SK-N-SH treated with all-trans-retinoic acid at 6 μM for 48 hours (cell line): ENCODE measurements at regions not wholly inside any gene's neighbourhood (a gene's known extent, or its start where the extent isn't known, plus 50 kb on each side); places are given as distances from the start of the nearest gene placed in this dataset.

Source experiments
- ATAC-seq: fragments of 200-7000 bp; cut with Tn5 transposase; 3 replicates; pipeline ENCODE4 v1.9.1; 2020; ENCODE audit warnings: mild to moderate bottlenecking, moderate library complexity
- ARNTL ChIP-seq: fragments of 450-650 bp; formaldehyde crosslinking; IDR thresholded peaks from 2 replicates; pipeline ENCODE4 v1.5.0; 2020; ENCODE audit warnings: low read depth, mild to moderate bottlenecking, moderate library complexity, borderline replicate concordance
- BACH2 ChIP-seq: fragments of 250-450 bp; sonication (Bioruptor Pico); IDR thresholded peaks from 2 replicates; pipeline ENCODE4 v1.9.0; 2021; ENCODE audit warnings: mild to moderate bottlenecking, borderline replicate concordance
- CSDC2 ChIP-seq: fragments of 250-450 bp; sonication (Bioruptor Pico); IDR thresholded peaks from 2 replicates; pipeline ENCODE4 v1.5.0; 2020; ENCODE audit warnings: mild to moderate bottlenecking, moderate library complexity
- ESRRG ChIP-seq: fragments of 250-450 bp; sonication (Bioruptor Pico); IDR thresholded peaks from 2 replicates; pipeline ENCODE4 v1.6.1; 2021; ENCODE audit warnings: mild to moderate bottlenecking
- GLIS3 ChIP-seq: fragments of 250-450 bp; sonication (Bioruptor Pico); IDR thresholded peaks from 2 replicates; pipeline ENCODE4 v1.5.0; 2020; ENCODE audit warnings: mild to moderate bottlenecking, moderate library complexity
- ISL1 ChIP-seq: fragments of 250-450 bp; sonication (Bioruptor Pico); IDR thresholded peaks from 2 replicates; pipeline ENCODE4 v2.1.2; 2022; ENCODE audit warnings: mild to moderate bottlenecking, moderate library complexity
- PPARA ChIP-seq: fragments of 250-450 bp; sonication (Bioruptor Pico); IDR thresholded peaks from 2 replicates; pipeline ENCODE4 v1.5.0; 2020; ENCODE audit warnings: mild to moderate bottlenecking, borderline replicate concordance
- SNAI2 ChIP-seq: fragments of 250-450 bp; sonication (Bioruptor Pico); IDR thresholded peaks from 2 replicates; pipeline ENCODE4 v1.5.0; 2020; ENCODE audit warnings: mild to moderate bottlenecking, moderate library complexity
- TOX ChIP-seq: fragments of 250-450 bp; sonication (Bioruptor Pico); IDR thresholded peaks from 2 replicates; pipeline ENCODE4 v1.8.0; 2021; ENCODE audit warnings: mild to moderate bottlenecking, moderate library complexity, borderline replicate concordance
- ZC3H10 ChIP-seq: fragments of 250-450 bp; sonication (Bioruptor Pico); IDR thresholded peaks from 2 replicates; pipeline ENCODE4 v1.5.1; 2021; ENCODE audit warnings: mild to moderate bottlenecking, moderate library complexity
- ZFP30 ChIP-seq: fragments of 450-650 bp; formaldehyde crosslinking; IDR thresholded peaks from 2 replicates; pipeline ENCODE4 v1.5.0; 2022; ENCODE audit warnings: mild to moderate bottlenecking, moderate library complexity
- ZNF565 ChIP-seq: fragments of 450-650 bp; formaldehyde crosslinking; conservative IDR thresholded peaks from 2 replicates; pipeline ENCODE4 v1.5.0; 2020; ENCODE audit warnings: low read depth, mild to moderate bottlenecking, moderate library complexity
- ZNF70 ChIP-seq: fragments of 450-650 bp; formaldehyde crosslinking; IDR thresholded peaks from 2 replicates; pipeline ENCODE4 v1.5.0; 2020; ENCODE audit warnings: mild to moderate bottlenecking, moderate library complexity
- ZNF8 ChIP-seq: fragments of 450-650 bp; formaldehyde crosslinking; IDR thresholded peaks from 2 replicates; pipeline ENCODE4 v1.5.0; 2020; ENCODE audit warnings: mild to moderate bottlenecking, moderate library complexity
- TF ChIP-seq, protein P1 (sequence below): fragments of 250-450 bp; sonication (Bioruptor Pico); IDR thresholded peaks from 2 replicates; pipeline ENCODE4 v1.5.1; 2020; ENCODE audit warnings: low read depth, mild to moderate bottlenecking, moderate library complexity
- TF ChIP-seq, protein P2 (sequence below): fragments of 250-450 bp; sonication (Bioruptor Pico); IDR thresholded peaks from 2 replicates; pipeline ENCODE4 v1.5.0; 2020; ENCODE audit warnings: mild to moderate bottlenecking, moderate library complexity
- TF ChIP-seq, protein P3 (sequence below): fragments of 250-450 bp; sonication (Bioruptor Pico); IDR thresholded peaks from 2 replicates; pipeline ENCODE4 v1.5.1; 2021; ENCODE audit warnings: mild to moderate bottlenecking, moderate library complexity
- TF ChIP-seq, protein P4 (sequence below): fragments of 250-450 bp; sonication (Bioruptor Pico); IDR thresholded peaks from 2 replicates; pipeline ENCODE4 v1.8.0; 2021; ENCODE audit warnings: low read depth, mild to moderate bottlenecking, moderate library complexity, borderline replicate concordance
- TF ChIP-seq, protein P5 (sequence below): fragments of 250-450 bp; sonication (Bioruptor Pico); IDR thresholded peaks from 2 replicates; pipeline ENCODE4 v1.8.0; 2020; ENCODE audit warnings: mild to moderate bottlenecking, moderate library complexity, borderline replicate concordance

DNA sequence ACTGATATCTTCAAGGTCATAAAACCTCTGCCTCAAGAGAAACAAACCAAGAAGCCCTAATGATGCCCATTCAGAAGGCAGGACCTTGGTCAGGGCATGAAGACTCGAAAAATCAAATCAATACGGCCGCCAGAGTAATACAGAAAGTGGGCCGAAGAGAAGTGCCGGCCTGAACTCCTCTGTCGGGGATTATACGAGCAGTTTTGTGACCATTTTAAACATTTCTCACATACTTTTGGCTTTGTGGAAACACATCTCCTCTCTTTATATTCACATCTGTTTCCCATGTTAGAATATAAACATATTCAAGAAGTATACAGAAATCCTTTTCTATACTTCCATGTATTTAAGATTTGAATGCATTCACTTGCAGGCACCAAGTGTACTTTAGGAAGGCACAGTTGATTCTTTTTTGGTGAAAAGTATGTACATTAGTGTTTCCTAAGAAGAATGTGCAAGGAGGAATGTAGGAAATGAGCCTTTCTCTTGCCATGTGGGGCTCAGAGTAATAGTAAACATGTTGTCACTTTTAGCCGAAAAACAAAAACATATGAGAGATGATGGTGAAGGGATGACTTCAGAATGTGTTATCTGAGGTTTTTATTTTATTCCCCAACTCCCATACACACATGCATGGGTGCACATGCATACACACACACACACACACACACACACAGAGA is 707.9 kb upstream of the ID2 start:
- TF ChIP-seq, protein P1, sequence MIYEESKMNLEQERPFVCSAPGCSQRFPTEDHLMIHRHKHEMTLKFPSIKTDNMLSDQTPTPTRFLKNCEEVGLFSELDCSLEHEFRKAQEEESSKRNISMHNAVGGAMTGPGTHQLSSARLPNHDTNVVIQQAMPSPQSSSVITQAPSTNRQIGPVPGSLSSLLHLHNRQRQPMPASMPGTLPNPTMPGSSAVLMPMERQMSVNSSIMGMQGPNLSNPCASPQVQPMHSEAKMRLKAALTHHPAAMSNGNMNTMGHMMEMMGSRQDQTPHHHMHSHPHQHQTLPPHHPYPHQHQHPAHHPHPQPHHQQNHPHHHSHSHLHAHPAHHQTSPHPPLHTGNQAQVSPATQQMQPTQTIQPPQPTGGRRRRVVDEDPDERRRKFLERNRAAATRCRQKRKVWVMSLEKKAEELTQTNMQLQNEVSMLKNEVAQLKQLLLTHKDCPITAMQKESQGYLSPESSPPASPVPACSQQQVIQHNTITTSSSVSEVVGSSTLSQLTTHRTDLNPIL (CRISPR knock-in tag) = no peak
- no peak for TF ChIP-seq ZNF8 (CRISPR knock-in tag)
- TF ChIP-seq ZFP30 (CRISPR knock-in tag) = no peak
- no peak for TF ChIP-seq CSDC2
- TF ChIP-seq GLIS3 (CRISPR knock-in tag) = no peak
- no peak for TF ChIP-seq BACH2 (CRISPR knock-in tag)
- TF ChIP-seq ZNF70 (CRISPR knock-in tag) = no peak
- no peak for TF ChIP-seq ZNF565 (CRISPR knock-in tag)
- TF ChIP-seq, protein P2, sequence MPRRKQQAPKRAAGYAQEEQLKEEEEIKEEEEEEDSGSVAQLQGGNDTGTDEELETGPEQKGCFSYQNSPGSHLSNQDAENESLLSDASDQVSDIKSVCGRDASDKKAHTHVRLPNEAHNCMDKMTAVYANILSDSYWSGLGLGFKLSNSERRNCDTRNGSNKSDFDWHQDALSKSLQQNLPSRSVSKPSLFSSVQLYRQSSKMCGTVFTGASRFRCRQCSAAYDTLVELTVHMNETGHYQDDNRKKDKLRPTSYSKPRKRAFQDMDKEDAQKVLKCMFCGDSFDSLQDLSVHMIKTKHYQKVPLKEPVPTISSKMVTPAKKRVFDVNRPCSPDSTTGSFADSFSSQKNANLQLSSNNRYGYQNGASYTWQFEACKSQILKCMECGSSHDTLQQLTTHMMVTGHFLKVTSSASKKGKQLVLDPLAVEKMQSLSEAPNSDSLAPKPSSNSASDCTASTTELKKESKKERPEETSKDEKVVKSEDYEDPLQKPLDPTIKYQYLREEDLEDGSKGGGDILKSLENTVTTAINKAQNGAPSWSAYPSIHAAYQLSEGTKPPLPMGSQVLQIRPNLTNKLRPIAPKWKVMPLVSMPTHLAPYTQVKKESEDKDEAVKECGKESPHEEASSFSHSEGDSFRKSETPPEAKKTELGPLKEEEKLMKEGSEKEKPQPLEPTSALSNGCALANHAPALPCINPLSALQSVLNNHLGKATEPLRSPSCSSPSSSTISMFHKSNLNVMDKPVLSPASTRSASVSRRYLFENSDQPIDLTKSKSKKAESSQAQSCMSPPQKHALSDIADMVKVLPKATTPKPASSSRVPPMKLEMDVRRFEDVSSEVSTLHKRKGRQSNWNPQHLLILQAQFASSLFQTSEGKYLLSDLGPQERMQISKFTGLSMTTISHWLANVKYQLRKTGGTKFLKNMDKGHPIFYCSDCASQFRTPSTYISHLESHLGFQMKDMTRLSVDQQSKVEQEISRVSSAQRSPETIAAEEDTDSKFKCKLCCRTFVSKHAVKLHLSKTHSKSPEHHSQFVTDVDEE (CRISPR knock-in tag) = no peak
- no peak for TF ChIP-seq ISL1 (CRISPR knock-in tag)
- no peak for TF ChIP-seq SNAI2 (CRISPR knock-in tag)
- TF ChIP-seq ARNTL (CRISPR knock-in tag) = no peak
- no peak for TF ChIP-seq PPARA (CRISPR knock-in tag)
- TF ChIP-seq ZC3H10 (CRISPR knock-in tag) = no peak
- no peak for TF ChIP-seq TOX
- TF ChIP-seq, protein P3, sequence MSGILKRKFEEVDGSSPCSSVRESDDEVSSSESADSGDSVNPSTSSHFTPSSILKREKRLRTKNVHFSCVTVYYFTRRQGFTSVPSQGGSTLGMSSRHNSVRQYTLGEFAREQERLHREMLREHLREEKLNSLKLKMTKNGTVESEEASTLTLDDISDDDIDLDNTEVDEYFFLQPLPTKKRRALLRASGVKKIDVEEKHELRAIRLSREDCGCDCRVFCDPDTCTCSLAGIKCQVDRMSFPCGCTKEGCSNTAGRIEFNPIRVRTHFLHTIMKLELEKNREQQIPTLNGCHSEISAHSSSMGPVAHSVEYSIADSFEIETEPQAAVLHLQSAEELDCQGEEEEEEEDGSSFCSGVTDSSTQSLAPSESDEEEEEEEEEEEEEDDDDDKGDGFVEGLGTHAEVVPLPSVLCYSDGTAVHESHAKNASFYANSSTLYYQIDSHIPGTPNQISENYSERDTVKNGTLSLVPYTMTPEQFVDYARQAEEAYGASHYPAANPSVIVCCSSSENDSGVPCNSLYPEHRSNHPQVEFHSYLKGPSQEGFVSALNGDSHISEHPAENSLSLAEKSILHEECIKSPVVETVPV = no peak
- TF ChIP-seq, protein P4, sequence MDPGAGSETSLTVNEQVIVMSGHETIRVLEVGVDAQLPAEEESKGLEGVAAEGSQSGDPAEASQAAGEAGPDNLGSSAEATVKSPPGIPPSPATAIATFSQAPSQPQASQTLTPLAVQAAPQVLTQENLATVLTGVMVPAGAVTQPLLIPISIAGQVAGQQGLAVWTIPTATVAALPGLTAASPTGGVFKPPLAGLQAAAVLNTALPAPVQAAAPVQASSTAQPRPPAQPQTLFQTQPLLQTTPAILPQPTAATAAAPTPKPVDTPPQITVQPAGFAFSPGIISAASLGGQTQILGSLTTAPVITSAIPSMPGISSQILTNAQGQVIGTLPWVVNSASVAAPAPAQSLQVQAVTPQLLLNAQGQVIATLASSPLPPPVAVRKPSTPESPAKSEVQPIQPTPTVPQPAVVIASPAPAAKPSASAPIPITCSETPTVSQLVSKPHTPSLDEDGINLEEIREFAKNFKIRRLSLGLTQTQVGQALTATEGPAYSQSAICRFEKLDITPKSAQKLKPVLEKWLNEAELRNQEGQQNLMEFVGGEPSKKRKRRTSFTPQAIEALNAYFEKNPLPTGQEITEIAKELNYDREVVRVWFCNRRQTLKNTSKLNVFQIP (CRISPR knock-in tag) = no peak
- no peak for TF ChIP-seq ESRRG (CRISPR knock-in tag)
- no peak for ATAC-seq

DNA sequence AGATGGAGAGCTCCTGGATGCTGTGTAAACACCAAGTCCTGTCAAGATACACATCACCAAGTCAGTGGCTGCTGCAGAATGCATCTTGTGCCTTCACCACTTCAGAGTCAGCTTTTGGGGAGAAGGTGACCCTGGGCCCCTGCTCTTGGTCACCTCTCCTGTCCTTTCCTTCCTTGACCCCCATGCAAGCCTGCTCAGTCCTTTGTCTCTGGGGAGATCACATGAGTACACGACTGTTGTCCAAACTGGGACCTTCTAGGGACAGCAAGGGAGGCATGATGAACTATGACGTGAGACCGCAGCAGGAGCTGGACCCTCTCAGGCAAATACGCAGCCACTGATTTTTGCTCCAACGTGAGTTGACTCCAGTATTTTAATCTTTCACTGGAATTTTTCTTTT is 706.9 kb upstream of the ID2 start:
- ATAC-seq = no peak
- no peak for TF ChIP-seq SNAI2 (CRISPR knock-in tag)

DNA sequence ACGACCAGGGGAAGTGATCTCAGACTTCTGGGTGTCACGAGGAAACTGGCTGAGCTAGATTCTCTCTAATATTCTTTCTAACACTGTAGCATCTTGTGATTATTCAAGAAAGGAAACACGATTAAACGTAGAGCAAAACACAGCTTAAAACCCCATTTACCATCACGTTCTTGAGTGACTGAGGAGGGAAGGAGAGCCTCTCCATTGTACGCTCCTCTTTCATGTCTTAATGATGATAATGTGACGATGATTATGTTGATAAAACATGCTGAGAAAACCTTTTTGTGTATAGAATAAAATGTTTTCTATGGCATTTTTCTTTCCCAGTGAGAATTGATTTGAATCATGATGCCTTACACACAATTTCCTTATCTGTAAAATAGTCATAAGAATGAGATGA is 705.6 kb upstream of the ID2 start:
- TF ChIP-seq, protein P2 (CRISPR knock-in tag) = no peak
- TF ChIP-seq, protein P5, sequence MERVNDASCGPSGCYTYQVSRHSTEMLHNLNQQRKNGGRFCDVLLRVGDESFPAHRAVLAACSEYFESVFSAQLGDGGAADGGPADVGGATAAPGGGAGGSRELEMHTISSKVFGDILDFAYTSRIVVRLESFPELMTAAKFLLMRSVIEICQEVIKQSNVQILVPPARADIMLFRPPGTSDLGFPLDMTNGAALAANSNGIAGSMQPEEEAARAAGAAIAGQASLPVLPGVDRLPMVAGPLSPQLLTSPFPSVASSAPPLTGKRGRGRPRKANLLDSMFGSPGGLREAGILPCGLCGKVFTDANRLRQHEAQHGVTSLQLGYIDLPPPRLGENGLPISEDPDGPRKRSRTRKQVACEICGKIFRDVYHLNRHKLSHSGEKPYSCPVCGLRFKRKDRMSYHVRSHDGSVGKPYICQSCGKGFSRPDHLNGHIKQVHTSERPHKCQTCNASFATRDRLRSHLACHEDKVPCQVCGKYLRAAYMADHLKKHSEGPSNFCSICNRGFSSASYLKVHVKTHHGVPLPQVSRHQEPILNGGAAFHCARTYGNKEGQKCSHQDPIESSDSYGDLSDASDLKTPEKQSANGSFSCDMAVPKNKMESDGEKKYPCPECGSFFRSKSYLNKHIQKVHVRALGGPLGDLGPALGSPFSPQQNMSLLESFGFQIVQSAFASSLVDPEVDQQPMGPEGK = no peak
- no peak for ATAC-seq
